HG03442 (cell line): ENCODE measurements at regions not wholly inside any gene's neighbourhood (a gene's known extent, or its start where the extent isn't known, plus 50 kb on each side); places are given as distances from the start of the nearest gene placed in this dataset.

Experiments
- ATAC-seq: cut with Tn5 transposase; IDR thresholded peaks from one replicate; pipeline ENCODE4 v1.9.1; 2021; ENCODE audit warnings: mild to moderate bottlenecking, moderate library complexity; ENCODE audit not compliant: unreplicated experiment

DNA sequence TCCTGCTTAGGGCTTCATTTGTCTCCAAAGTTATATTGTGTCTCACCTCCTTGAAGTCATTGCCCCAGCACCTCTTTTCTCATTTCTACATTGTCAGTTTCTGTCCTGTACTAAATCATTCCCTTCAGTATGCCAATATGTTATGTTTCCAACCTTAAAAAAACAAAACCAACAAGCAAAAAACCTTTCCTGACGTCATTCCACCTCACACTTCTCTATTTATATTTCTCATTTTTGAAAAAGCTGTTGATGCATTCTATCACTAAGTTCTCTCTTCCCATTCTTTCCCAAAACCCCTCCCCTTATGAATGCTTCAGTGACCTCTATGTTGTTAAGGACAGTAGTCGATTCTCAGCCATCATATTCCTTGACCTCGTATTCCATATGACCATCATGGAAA lies 98.7 kb upstream of the ARHGAP24 start:
- ATAC-seq, result no peak

DNA sequence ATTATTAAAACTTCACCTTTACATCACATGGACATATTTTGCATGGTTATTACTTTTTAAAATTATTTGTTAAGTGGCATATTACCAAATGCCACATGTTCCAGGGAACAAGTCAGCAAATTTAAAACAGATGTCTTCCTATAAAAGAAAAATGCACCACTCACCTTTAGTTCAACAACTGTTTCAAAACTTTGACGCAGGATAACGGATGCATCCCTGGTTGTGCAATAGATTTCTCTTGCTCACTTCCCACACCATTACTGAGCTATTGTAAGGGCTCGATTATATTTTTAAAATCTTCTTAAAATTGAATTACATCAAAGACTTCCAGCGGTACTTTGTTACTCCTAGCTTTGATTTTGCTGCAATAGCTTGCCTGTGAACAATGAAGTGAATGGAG lies 93.0 kb upstream of the ARHGAP24 start:
- ATAC-seq, result no peak

DNA sequence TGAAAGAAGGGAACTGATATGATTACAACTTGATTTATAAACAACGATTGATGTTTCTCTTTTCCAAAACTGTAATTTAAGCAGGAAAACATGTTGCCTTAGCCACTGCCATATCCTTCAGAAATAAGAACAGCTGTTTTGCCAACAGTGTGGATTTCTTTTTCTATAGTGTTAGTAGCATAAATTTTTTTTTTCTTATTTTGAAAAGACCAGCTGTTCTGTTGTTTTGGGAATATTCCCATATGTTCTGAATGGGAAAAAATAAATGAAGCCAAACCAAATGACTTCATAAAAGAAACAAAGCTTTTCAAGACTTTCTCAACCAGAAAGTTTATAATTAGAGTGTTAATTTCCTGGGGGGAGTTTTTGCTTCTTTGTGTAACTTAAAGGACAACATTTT lies 83.9 kb upstream of the ARHGAP24 start:
- no peak for ATAC-seq

DNA sequence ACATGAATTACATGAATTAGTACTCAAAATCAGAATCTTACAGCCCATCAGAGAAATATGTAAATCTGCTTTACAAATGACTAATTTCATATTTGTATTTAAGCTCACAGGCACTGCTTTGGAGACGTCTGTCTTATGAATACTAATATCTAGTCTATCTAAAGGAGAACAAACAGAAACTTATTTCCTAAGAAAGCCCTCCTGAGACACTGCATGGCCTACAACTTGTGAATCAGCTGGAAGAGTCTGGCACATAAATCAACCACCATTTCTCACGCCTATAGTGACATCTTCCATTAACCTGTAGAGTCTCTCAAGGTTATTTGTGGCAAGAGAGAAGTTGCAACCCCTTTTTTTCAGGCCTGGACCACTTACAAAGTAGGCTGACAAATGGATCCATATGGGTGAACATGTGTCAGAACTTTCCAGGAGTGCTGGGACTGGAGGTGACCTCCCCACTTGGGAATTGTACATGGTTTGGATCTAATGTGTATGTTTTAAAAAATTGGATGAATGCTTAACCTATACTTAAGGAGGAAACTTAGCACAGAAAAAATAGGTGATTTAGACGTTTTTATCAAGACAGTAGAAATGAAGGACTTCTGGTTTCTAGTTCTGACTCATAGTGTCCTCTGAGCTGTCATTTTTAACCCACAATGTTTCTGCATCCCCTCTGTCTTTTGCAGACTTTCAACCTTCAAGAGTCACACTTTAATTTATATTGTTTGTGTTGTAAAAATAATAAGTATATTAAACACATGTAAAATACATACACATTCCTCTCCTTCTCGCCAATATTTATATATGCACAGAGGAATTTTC lies 83.2 kb upstream of the ARHGAP24 start:
- ATAC-seq, result peak; percentile 88

DNA sequence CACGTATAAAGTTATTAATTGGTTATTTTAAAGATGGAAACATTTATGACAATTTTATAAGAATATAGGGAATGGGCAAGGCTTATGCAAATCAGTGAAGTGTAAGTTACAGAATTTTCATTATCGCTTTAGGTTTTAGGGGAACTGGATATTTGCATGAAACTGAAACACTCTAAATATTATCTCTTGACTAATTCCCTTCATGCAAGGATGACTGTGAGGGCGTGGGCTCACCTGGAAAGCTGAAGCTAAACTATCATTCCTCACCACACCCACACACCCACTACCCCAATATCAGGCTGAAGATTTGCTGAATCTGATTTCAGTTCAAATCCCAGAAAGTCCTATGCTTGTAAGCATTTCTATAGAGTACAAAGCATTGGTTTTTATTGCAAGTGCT lies 81.7 kb upstream of the ARHGAP24 start:
- peak; percentile 52 for ATAC-seq

DNA sequence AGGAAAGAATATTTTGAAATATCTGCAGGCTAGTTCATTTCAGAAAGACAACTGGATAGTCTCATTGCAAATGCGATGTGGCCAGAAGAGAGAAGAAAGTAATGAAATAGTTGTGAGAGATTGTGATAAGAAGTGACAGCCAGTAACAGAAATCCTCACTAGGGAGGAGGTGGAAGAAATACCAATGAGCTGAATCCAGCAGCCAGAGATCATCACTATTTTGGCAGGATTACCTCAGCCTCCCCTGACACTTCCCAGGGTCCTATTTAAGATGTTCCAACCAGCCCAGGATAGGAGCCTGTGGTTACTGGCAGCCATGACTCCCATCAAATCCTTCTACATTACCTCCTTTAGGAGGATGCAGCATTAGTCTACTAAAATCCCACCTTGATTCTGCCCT lies 76.7 kb upstream of the ARHGAP24 start:
- ATAC-seq, result no peak

DNA sequence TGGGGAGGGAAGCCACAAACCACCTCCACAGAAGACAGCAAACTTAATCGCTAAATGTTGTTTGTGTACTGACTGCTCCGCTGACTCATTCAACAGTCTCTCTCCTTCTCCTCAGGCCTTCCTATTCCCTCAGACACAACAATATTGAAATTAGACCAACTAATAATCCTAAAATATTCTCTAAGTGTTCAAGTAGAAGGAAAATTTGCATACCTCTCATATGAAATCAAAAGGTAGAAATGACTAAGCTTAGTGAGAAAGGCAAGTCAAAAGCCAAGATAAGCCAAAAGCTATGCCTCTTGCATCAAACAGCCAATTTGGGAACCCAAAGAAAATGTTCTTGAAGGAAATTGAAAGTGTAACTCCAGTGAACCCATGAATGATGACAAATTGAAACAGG lies 75.7 kb upstream of the ARHGAP24 start:
- peak; percentile 82 for ATAC-seq

DNA sequence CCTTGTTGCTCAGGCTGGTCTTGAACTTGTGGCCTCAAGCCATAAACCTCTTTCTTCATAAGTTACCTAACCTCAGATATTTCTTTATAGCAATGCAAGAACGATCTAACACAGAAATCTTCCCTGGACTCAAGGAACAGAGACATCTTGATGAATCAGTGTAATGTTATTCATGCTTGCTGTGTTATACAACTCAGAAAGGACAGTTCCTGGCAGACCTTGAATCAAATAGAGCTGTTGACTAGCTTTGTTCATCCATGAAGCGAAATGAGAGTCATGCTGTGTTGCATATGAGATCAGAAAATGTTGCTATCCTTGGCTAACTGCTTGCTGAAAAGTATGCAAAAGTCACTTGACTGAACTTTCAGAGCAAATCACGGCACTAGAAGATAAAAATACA lies 72.6 kb upstream of the ARHGAP24 start:
- no peak for ATAC-seq

DNA sequence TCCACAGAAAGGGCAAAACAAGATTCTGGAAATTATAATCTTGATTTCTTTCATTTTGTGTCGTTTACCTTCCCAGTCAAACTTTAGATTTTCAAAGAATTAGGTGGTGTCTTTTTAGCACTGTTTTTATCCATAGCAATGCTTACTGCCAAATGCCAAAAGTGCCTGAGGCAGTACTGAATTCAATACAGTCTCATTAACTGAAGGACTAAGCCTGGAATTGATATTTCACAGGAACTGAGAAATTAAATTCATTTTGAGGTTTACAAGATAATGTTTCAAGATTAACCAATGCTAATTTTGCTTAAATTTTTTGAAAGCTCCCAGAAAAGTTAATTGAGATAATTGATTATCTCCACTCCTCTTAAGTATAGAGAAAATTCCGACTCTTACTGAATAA lies 68.8 kb upstream of the ARHGAP24 start:
- ATAC-seq, result no peak

DNA sequence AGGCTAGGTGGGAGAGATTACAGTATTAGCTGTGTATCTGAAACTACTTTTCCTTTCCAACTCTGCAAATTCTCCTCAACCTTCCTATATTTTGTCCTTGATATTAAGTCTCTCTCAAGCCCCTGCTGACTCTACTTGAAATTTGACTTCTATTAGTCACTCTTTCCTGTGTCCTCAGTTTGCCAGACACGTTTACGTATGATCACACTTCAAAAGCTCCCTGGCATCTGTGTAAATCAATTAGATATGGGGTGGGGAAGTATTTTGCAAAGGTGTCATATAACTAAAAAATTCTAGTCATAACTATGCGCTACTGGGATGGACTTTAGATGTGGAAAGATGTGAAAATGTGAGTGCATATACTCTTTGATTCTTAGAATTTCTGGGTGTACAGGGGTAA lies 67.4 kb upstream of the ARHGAP24 start:
- no peak for ATAC-seq

DNA sequence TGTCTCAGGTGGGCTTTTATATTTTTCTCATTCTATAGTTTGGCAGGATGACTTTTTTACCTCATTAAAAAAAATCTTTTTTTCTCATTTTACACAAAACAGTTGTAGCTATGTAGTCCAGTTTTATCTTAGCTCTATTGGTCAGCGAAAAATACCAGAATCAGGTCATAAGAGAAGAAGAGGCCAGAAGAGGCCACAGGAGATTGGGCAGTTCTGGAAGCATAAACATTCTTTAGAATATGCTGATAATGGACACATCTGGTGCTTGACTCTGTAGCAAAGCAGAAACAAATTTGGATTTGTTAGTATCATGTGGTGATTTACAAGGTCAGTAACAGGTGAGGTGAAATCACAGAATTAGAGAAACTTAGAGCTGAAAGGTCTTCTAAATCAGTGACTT lies 66.6 kb upstream of the ARHGAP24 start:
- no peak for ATAC-seq

DNA sequence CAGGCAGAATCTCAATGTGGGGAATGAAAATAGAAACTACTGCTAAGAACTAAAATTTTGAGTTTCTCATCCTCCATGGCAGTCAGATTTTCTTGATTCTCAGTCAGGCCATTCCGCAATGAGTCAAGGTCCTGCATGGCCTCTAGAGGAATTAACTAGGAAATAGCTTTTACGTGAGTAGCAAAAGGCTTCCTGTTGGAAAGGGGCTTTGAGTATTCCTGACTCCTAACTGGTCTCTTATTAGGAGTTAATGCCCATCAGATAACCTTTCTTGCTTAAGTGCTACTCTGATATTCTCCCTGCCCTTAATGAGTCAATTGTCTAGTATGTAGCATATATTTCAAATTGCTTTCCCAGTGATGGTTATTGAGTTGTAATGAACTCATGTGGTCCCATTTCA lies 65.7 kb upstream of the ARHGAP24 start:
- ATAC-seq, result no peak

DNA sequence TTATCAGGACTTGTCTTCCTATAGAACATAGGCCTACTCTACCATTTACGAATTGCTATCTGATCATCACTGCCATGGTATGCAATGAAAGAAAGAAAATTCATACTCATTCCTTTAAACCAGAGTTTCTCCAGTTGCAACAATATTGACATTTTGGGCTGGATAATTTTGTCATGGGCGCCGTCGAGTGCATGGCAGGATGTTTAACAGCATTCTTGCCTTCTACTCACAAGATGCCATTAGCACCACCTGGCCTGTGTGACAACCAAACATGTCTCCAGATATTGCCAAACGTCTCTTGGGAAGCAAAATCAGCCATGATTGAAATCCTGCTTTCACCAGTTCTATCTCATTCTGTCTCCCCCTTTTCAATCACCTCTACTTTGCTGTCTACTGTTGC lies 63.6 kb upstream of the ARHGAP24 start:
- ATAC-seq, result no peak

DNA sequence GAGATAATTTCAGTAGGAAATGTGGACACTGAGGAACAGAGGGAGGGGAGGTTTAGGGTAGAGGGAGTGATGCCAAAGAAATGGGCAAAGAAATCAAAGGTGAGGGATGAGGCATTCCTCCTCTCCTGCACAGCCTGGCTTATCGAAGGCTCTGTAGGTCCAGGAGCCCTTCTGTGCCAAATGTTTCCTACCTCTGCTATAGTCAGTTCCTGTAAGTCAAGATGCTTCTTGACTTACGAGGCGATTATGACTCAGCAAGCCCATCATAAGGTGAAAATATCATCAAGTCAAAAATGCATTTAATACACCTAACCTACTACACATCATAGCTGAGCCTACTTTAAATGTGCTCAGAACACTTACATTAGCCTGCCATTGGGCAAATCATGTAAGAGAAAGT lies 60.0 kb upstream of the ARHGAP24 start:
- no peak for ATAC-seq

DNA sequence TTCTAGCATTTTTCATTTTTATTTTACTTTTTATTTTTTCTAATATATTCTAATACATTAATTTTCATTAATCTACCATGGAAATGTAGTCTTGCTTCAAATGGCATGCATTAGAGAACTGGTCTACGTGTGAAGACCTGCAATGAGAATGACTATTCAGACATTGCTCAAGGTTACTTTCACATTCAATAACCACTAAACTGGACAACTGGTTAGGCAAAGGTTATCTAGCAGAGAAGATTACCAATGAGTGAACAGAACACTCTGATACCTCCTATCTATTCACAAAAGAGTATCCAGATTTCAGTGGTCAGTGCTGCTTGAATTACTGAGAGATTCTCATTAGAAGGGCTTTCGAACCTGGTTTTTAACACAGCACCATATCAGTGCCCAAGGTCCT lies 58.9 kb upstream of the ARHGAP24 start:
- ATAC-seq, result no peak

DNA sequence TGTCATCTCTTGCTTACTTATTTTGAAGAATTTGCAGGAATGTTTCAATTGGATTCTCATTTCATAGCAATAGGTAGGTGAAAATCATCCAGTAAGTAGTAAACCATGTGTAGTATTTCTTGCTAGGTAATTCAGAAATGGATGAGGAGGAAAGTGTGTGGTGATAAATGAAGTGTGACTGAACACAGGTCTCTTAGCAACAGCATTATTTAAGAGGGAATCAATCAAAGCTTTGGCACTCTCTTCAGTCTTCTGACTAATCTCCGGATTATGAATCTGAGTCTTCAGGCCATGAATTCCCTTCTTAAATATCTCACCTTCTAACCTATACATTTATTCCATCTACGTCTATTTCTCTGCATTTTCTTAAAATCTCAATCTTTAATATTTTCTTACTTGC lies 55.8 kb upstream of the ARHGAP24 start:
- no peak for ATAC-seq

DNA sequence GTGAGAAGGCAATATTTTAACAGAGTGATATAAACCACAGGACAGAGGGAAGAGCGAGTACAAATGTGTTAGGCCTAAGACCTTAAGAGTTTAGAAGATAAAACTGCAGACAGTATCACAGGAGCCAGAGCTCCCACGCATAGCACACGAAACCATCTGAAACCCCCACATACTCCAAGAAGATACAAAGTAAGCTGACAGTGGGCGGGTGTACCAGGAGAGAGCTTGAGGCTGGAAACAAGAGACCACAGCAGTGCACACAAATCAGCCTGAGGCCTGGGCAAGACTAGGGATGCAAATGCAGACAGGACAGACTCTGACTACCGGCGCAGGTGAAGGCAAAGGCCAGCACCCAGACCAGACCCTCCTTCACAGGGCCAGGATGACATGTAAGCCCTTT lies 54.1 kb upstream of the ARHGAP24 start:
- ATAC-seq, result peak; percentile 60

DNA sequence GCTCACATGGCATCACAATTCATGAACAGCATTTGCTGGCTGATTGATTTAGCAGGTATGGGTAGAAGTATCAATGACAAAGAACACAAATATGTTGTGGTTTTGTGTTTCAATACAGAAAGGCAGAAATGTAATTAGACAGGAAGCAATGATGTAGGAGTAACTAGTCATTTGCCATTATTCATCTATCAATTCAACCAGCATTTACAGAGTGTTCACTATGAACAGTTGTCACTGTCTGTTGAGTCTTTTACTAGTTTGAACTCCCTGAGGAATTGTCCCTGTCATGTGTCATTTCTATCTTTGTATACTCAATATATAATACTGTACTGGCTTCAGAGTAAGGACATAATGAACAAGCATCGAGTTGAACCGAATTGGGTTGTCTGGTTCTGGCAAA lies 51.5 kb upstream of the ARHGAP24 start:
- ATAC-seq, result no peak
